ENCODE measurements at regions not wholly inside any gene's neighbourhood (a gene's known extent, or its start where the extent isn't known, plus 50 kb on each side); places are given as distances from the start of the nearest gene placed in this dataset.

- H3K79me2 ChIP-seq (ENCODE audit: insufficient read depth) = no peaks in the 10 kb centered on the region
- H3K4me1 ChIP-seq (ENCODE audit: control insufficient read depth in 1 of 2, insufficient read depth in 2 of 2, low read depth in 1 of 2, low read length in 1 of 2) = peaks cover 12 to 17% of the 10 kb centered on the region in 2 experiments; a peak in 3 of 4 replicates
- DNase-seq = no peak
- no peaks in the 10 kb centered on the region for H3K27me3 ChIP-seq (ENCODE audit: insufficient read depth)
- H4K20me1 ChIP-seq (ENCODE audit: insufficient read depth) = peaks cover 18% of the 10 kb centered on the region; the same call in 1 of the 2 replicates
- ChIA-PET CTCF (no interaction called here), POLR2A (no interaction called here)
- no peaks in the 10 kb centered on the region for H3K9me3 ChIP-seq
- no peak overlapping the region for H2AFZ ChIP-seq (ENCODE audit: low read depth)
- no peak overlapping the region for H3K4me2 ChIP-seq
- no peak overlapping the region for H3K9ac ChIP-seq
- H3K4me3 ChIP-seq (ENCODE audit: low read depth in 2 of 2, low read length in 1 of 2) = no peak overlapping the region
- peaks cover 39% of the 10 kb centered on the region for H3F3A ChIP-seq (replicated peaks; ENCODE audit: insufficient read depth)
- H3K9me2 ChIP-seq = no peaks in the 10 kb centered on the region
- no peak for TF ChIP-seq RFX5 (IDR thresholded peaks at IDR 0.05; ENCODE audit: low read length)
- TF ChIP-seq MXI1 (IDR thresholded peaks at IDR 0.05; ENCODE audit: low read depth, low read length) = no peak
- no peak for TF ChIP-seq IRF3 (IDR thresholded peaks at IDR 0.05; ENCODE audit: low read depth, low read length)
- no peak for TF ChIP-seq RAD21 (IDR thresholded peaks at IDR 0.05; ENCODE audit: low read length)
- 0 out of 2 replicates have a peak, but pooled peaks have one; percentile 8 for TF ChIP-seq FOSL2 (IDR thresholded peaks at IDR 0.05; ENCODE audit: borderline replicate concordance, low read depth)
- TF ChIP-seq GABPA (IDR thresholded peaks at IDR 0.05; ENCODE audit: low read depth) = no peak
- no peak for TF ChIP-seq TAF1 (IDR thresholded peaks at IDR 0.05; ENCODE audit: borderline replicate concordance, low read depth, low read length)
- peak; percentile 20; the same call in 1 of the 2 replicates for TF ChIP-seq NFIC (IDR thresholded peaks at IDR 0.05; ENCODE audit: borderline replicate concordance)
- TF ChIP-seq RXRA (IDR thresholded peaks at IDR 0.05; ENCODE audit: borderline replicate concordance, low read depth) = no peak
- TF ChIP-seq EZH2phosphoT487 (IDR thresholded peaks at IDR 0.05; ENCODE audit: borderline replicate concordance, low read depth) = no peak
- no peak for TF ChIP-seq FOXM1 (IDR thresholded peaks at IDR 0.05; ENCODE audit: low read depth)
- no peak for TF ChIP-seq CHD2 (IDR thresholded peaks at IDR 0.05; ENCODE audit: low read length, partially characterized antibody)
- no peak for TF ChIP-seq USF2 (IDR thresholded peaks at IDR 0.05; ENCODE audit: borderline replicate concordance, low read depth, low read length)
- TF ChIP-seq POLR2AphosphoS5 (IDR thresholded peaks at IDR 0.05; ENCODE audit: low read depth, low read length) = no peak
- TF ChIP-seq TCF12 (IDR thresholded peaks at IDR 0.05) = no peak
- no peak for TF ChIP-seq ZBTB33 (IDR thresholded peaks at IDR 0.05; ENCODE audit: borderline replicate concordance, low read depth)
- TF ChIP-seq NRF1 (IDR thresholded peaks at IDR 0.05; ENCODE audit: low read depth, low read length) = no peak
- WGBS (ENCODE audit: low lambda C conversion rate) = 65% methylated on average over 3 of the region's 3 CpGs
- H3K27ac ChIP-seq (ENCODE audit: low read depth in 2 of 2, low read length in 1 of 2) = no peak overlapping the region
- H3K36me3 ChIP-seq (replicated peaks in 1 of 2; ENCODE audit: control insufficient read depth in 1 of 2, insufficient read depth in 2 of 2, low read length in 1 of 2) = no peaks in the 10 kb centered on the region
These were observed 505.2 kb downstream of the SHQ1 start for GRCh38 chr3:72343078-72343477.
